ENCODE measurements at regions not wholly inside any gene's neighbourhood (a gene's known extent, or its start where the extent isn't known, plus 50 kb on each side); places are given as distances from the start of the nearest gene placed in this dataset.

DNA sequence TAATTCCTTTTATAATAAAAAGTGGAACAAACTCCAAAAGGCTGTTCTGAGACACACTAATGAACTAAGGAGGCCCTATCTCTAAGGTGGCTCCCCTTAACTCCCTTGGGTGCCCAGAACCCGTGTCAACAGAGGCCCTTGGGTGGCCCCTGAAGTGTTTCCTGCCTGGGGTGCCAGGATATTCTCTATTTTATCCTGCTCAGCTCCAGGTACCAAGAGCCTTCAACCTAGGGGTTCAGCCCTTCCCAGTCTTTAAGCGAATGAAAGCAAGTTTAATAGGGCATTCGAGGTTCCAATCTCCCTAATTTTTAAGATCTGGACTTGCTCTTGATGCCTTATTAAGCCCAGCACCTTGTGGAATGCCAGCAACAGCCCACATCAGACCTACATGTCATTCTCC, 64.4 kb upstream of the MYO3A start (continued):
- TF ChIP-seq, protein P1, sequence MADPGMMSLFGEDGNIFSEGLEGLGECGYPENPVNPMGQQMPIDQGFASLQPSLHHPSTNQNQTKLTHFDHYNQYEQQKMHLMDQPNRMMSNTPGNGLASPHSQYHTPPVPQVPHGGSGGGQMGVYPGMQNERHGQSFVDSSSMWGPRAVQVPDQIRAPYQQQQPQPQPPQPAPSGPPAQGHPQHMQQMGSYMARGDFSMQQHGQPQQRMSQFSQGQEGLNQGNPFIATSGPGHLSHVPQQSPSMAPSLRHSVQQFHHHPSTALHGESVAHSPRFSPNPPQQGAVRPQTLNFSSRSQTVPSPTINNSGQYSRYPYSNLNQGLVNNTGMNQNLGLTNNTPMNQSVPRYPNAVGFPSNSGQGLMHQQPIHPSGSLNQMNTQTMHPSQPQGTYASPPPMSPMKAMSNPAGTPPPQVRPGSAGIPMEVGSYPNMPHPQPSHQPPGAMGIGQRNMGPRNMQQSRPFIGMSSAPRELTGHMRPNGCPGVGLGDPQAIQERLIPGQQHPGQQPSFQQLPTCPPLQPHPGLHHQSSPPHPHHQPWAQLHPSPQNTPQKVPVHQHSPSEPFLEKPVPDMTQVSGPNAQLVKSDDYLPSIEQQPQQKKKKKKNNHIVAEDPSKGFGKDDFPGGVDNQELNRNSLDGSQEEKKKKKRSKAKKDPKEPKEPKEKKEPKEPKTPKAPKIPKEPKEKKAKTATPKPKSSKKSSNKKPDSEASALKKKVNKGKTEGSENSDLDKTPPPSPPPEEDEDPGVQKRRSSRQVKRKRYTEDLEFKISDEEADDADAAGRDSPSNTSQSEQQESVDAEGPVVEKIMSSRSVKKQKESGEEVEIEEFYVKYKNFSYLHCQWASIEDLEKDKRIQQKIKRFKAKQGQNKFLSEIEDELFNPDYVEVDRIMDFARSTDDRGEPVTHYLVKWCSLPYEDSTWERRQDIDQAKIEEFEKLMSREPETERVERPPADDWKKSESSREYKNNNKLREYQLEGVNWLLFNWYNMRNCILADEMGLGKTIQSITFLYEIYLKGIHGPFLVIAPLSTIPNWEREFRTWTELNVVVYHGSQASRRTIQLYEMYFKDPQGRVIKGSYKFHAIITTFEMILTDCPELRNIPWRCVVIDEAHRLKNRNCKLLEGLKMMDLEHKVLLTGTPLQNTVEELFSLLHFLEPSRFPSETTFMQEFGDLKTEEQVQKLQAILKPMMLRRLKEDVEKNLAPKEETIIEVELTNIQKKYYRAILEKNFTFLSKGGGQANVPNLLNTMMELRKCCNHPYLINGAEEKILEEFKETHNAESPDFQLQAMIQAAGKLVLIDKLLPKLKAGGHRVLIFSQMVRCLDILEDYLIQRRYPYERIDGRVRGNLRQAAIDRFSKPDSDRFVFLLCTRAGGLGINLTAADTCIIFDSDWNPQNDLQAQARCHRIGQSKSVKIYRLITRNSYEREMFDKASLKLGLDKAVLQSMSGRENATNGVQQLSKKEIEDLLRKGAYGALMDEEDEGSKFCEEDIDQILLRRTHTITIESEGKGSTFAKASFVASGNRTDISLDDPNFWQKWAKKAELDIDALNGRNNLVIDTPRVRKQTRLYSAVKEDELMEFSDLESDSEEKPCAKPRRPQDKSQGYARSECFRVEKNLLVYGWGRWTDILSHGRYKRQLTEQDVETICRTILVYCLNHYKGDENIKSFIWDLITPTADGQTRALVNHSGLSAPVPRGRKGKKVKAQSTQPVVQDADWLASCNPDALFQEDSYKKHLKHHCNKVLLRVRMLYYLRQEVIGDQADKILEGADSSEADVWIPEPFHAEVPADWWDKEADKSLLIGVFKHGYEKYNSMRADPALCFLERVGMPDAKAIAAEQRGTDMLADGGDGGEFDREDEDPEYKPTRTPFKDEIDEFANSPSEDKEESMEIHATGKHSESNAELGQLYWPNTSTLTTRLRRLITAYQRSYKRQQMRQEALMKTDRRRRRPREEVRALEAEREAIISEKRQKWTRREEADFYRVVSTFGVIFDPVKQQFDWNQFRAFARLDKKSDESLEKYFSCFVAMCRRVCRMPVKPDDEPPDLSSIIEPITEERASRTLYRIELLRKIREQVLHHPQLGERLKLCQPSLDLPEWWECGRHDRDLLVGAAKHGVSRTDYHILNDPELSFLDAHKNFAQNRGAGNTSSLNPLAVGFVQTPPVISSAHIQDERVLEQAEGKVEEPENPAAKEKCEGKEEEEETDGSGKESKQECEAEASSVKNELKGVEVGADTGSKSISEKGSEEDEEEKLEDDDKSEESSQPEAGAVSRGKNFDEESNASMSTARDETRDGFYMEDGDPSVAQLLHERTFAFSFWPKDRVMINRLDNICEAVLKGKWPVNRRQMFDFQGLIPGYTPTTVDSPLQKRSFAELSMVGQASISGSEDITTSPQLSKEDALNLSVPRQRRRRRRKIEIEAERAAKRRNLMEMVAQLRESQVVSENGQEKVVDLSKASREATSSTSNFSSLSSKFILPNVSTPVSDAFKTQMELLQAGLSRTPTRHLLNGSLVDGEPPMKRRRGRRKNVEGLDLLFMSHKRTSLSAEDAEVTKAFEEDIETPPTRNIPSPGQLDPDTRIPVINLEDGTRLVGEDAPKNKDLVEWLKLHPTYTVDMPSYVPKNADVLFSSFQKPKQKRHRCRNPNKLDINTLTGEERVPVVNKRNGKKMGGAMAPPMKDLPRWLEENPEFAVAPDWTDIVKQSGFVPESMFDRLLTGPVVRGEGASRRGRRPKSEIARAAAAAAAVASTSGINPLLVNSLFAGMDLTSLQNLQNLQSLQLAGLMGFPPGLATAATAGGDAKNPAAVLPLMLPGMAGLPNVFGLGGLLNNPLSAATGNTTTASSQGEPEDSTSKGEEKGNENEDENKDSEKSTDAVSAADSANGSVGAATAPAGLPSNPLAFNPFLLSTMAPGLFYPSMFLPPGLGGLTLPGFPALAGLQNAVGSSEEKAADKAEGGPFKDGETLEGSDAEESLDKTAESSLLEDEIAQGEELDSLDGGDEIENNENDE (IDR thresholded peaks at IDR 0.05; ENCODE audit: insufficient replicate concordance, low read length) = no peak
- TF ChIP-seq KDM5A (IDR thresholded peaks at IDR 0.05; ENCODE audit: low read length) = no peak
- no peak for TF ChIP-seq SIN3A (conservative IDR thresholded peaks at IDR 0.05 in 1 of 2, IDR thresholded peaks at IDR 0.05 in 1 of 2; ENCODE audit: low read depth in 1 of 2, low read length in 2 of 2)
- TF ChIP-seq RAD21 (IDR thresholded peaks at IDR 0.05 in 1 of 2, conservative IDR thresholded peaks at IDR 0.05 in 1 of 2; ENCODE audit: low read depth in 2 of 2, low read length in 2 of 2) = no peak
- no peak for TF ChIP-seq SIX5 (IDR thresholded peaks at IDR 0.05; ENCODE audit: low read depth, low read length)
- TF ChIP-seq POLR2A (IDR thresholded peaks at IDR 0.05; ENCODE audit: control extremely low read depth in 1 of 2, low read depth in 2 of 2, low read length in 2 of 2) = no peak
- TF ChIP-seq, protein P2, sequence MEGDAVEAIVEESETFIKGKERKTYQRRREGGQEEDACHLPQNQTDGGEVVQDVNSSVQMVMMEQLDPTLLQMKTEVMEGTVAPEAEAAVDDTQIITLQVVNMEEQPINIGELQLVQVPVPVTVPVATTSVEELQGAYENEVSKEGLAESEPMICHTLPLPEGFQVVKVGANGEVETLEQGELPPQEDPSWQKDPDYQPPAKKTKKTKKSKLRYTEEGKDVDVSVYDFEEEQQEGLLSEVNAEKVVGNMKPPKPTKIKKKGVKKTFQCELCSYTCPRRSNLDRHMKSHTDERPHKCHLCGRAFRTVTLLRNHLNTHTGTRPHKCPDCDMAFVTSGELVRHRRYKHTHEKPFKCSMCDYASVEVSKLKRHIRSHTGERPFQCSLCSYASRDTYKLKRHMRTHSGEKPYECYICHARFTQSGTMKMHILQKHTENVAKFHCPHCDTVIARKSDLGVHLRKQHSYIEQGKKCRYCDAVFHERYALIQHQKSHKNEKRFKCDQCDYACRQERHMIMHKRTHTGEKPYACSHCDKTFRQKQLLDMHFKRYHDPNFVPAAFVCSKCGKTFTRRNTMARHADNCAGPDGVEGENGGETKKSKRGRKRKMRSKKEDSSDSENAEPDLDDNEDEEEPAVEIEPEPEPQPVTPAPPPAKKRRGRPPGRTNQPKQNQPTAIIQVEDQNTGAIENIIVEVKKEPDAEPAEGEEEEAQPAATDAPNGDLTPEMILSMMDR (IDR thresholded peaks at IDR 0.05; ENCODE audit: control extremely low read depth in 1 of 3, insufficient read depth in 1 of 3, low read depth in 1 of 3, low read length in 3 of 3) = no peak
